ENCODE measurements at regions not wholly inside any gene's neighbourhood (a gene's known extent, or its start where the extent isn't known, plus 50 kb on each side); places are given as distances from the start of the nearest gene placed in this dataset.

GRCh38 chr20:16135630-16136029 is 437.6 kb downstream of the KIF16B start:
- TF ChIP-seq CTCF (IDR thresholded peaks at IDR 0.05; ENCODE audit: insufficient read depth, low read depth, low read length) = no peak

GRCh38 chr20:16132036-16132798 is 441.0 kb downstream of the KIF16B start:
- Histone ChIP-seq H3K27me3 (ENCODE audit: control insufficient read depth, insufficient read depth, low read length) (no peaks in the 10 kb centered on the region), H3K36me3 (ENCODE audit: control insufficient read depth, insufficient read depth, low read length) (no peaks in the 10 kb centered on the region), H3K4me3 (ENCODE audit: low read depth, low read length) (no peak overlapping the region)
- no peak for DNase-seq (ENCODE audit: low read depth)
- TF ChIP-seq CTCF (IDR thresholded peaks at IDR 0.05; ENCODE audit: insufficient read depth, low read depth, low read length) = no peak
- CTCF ChIA-PET = no interaction called here
- POLR2A ChIA-PET = no interaction called here

More at GRCh38 chr20:16135630-16136029, 437.6 kb downstream of the KIF16B start:
- Histone ChIP-seq H3K36me3 (ENCODE audit: control insufficient read depth, insufficient read depth, low read length) (no peaks in the 10 kb centered on the region), H3K4me3 (ENCODE audit: low read depth, low read length) (no peak overlapping the region), H3K27me3 (ENCODE audit: control insufficient read depth, insufficient read depth, low read length) (no peaks in the 10 kb centered on the region)
- DNase-seq (ENCODE audit: low read depth) = no peak
- CTCF ChIA-PET = no interaction called here
- POLR2A ChIA-PET = no interaction called here

GRCh38 chr20:16129411-16129810 is 443.8 kb downstream of the KIF16B start:
- Histone ChIP-seq H3K27me3 (ENCODE audit: control insufficient read depth, insufficient read depth, low read length) (no peaks in the 10 kb centered on the region), H3K4me3 (ENCODE audit: low read depth, low read length) (no peak overlapping the region), H3K36me3 (ENCODE audit: control insufficient read depth, insufficient read depth, low read length) (no peaks in the 10 kb centered on the region)
- TF ChIP-seq CTCF (IDR thresholded peaks at IDR 0.05; ENCODE audit: insufficient read depth, low read depth, low read length) = no peak
- DNase-seq (ENCODE audit: low read depth) = no peak
- ChIA-PET CTCF (interaction anchor here (0.6 to 1.2 kb wide), 2 partner anchors 119 to 276 kb away, joined by 3 to 5 read pairs; no protein-coding TSS in a partner anchor), POLR2A (no interaction called here)

- Histone ChIP-seq H3K27me3 (ENCODE audit: control insufficient read depth, insufficient read depth, low read length) (no peaks in the 10 kb centered on the region), H3K36me3 (ENCODE audit: control insufficient read depth, insufficient read depth, low read length) (no peaks in the 10 kb centered on the region), H3K4me3 (ENCODE audit: low read depth, low read length) (no peak overlapping the region)
- DNase-seq (ENCODE audit: low read depth) = no peak
- CTCF ChIA-PET = interaction anchor here (0.6 to 1.2 kb wide), 2 partner anchors 118 to 275 kb away, joined by 3 to 5 read pairs; no protein-coding TSS in a partner anchor
- POLR2A ChIA-PET = no interaction called here
- no peak for TF ChIP-seq CTCF (IDR thresholded peaks at IDR 0.05; ENCODE audit: insufficient read depth, low read depth, low read length)
Observed at GRCh38 chr20:16128538-16129106, 444.6 kb downstream of the KIF16B start.

GRCh38 chr20:16125816-16126215 is 447.4 kb downstream of the KIF16B start:
- Histone ChIP-seq H3K4me3 (ENCODE audit: low read depth, low read length) (no peak overlapping the region), H3K27me3 (ENCODE audit: control insufficient read depth, insufficient read depth, low read length) (no peaks in the 10 kb centered on the region), H3K36me3 (ENCODE audit: control insufficient read depth, insufficient read depth, low read length) (no peaks in the 10 kb centered on the region)
- CTCF ChIA-PET = interaction anchor here (1.5 kb wide), 1 partner anchor 9 kb away, joined by 4 read pairs; no protein-coding TSS in a partner anchor
- POLR2A ChIA-PET = no interaction called here
- no peak for TF ChIP-seq CTCF (IDR thresholded peaks at IDR 0.05; ENCODE audit: insufficient read depth, low read depth, low read length)
- DNase-seq (ENCODE audit: low read depth) = no peak
